HEK293 (cell line): ENCODE measurements at regions not wholly inside any gene's neighbourhood (a gene's known extent, or its start where the extent isn't known, plus 50 kb on each side); places are given as distances from the start of the nearest gene placed in this dataset.

Experiments used
- CTCF ChIA-PET: fragments of 350-600 bp; formaldehyde crosslinking; extraction: SDS; loops from one replicate; lab custom pipeline; 2021; ENCODE audit warnings: antibody characterized with exemption; lab: Yijun Ruan, JAX
- POLR2A ChIA-PET: fragments of 300-600 bp; formaldehyde crosslinking; extraction: SDS; loops from one replicate; lab custom pipeline; 2020; ENCODE audit warnings: antibody characterized with exemption, inconsistent platforms; lab: Yijun Ruan, JAX
- H3K27ac ChIP-seq: fragments of 200-500 bp; sonication (Bioruptor generic); 2 replicates; pipeline ENCODE4 v1.5.1; 2014; ENCODE audit warnings: low read depth, low read length, control low read depth, inconsistent platforms; ENCODE audit errors: extremely low read depth
- H3K36me3 ChIP-seq, 2 experiments: fragments of 200-500 bp in 1 of 2; sonication (Bioruptor generic) in 1 of 2; 1 replicate in 1 of 2; 2 replicates in 1 of 2; pipeline ENCODE4 v1.5.1; 2014 to 2017; ENCODE audit warnings: inconsistent platforms in 2 of 2, low read length in 2 of 2; ENCODE audit not compliant: control insufficient read depth in 2 of 2, insufficient read depth in 1 of 2
- H3K4me1 ChIP-seq: fragments of 200-500 bp; sonication (Bioruptor generic); 2 replicates; pipeline ENCODE4 v1.5.1; 2014; ENCODE audit warnings: mild to moderate bottlenecking, low read length, inconsistent platforms; ENCODE audit not compliant: control insufficient read depth, insufficient read depth
- H3K4me3 ChIP-seq: 2 replicates; pipeline ENCODE4 v1.5.1; 2011; ENCODE audit warnings: low read depth, mild to moderate bottlenecking, control low read depth, low read length, moderate library complexity
- H3K9me3 ChIP-seq: fragments of 200-500 bp; sonication (Bioruptor generic); 2 replicates; pipeline ENCODE4 v1.5.1; 2014; ENCODE audit warnings: low read depth, low read length, inconsistent platforms; ENCODE audit not compliant: control insufficient read depth, insufficient read depth
- RBAK ChIP-seq: fragments of 450-650 bp; formaldehyde crosslinking; IDR thresholded peaks from 2 replicates; pipeline ENCODE4 v1.5.1; 2016; ENCODE audit warnings: missing biosample characterization, missing genetic modification characterization
- SALL2 ChIP-seq: fragments of 450-650 bp; formaldehyde crosslinking; IDR thresholded peaks from 2 replicates; pipeline ENCODE4 v1.5.0; 2017; ENCODE audit warnings: missing biosample characterization, mild to moderate bottlenecking, missing genetic modification characterization, borderline replicate concordance
- SP7 ChIP-seq: fragments of 450-650 bp; formaldehyde crosslinking; IDR thresholded peaks from 2 replicates; pipeline ENCODE4 v1.5.1; 2016; ENCODE audit warnings: missing biosample characterization, missing genetic modification characterization
- TRIM28 ChIP-seq: IDR thresholded peaks from 2 replicates; pipeline ENCODE4 v1.6.1; 2011; ENCODE audit warnings: low read length, control low read depth, borderline replicate concordance
- ZFHX2 ChIP-seq: fragments of 450-650 bp; formaldehyde crosslinking; conservative IDR thresholded peaks from 2 replicates; pipeline ENCODE4 v1.5.1; 2016; ENCODE audit warnings: missing biosample characterization, missing genetic modification characterization
- ZNF114 ChIP-seq: fragments of 450-650 bp; formaldehyde crosslinking; IDR thresholded peaks from 2 replicates; pipeline ENCODE4 v1.5.0; 2017; ENCODE audit warnings: missing biosample characterization, missing genetic modification characterization
- ZNF157 ChIP-seq: fragments of 450-650 bp; formaldehyde crosslinking; IDR thresholded peaks from 2 replicates; pipeline ENCODE4 v1.5.1; 2016; ENCODE audit warnings: missing biosample characterization, missing genetic modification characterization
- ZNF2 ChIP-seq: fragments of 450-650 bp; formaldehyde crosslinking; IDR thresholded peaks from 2 replicates; pipeline ENCODE4 v1.5.1; 2016; ENCODE audit warnings: missing biosample characterization, missing genetic modification characterization
- ZNF214 ChIP-seq: fragments of 450-650 bp; formaldehyde crosslinking; IDR thresholded peaks from 2 replicates; pipeline ENCODE4 v1.5.1; 2017; ENCODE audit warnings: missing biosample characterization, mild to moderate bottlenecking, missing genetic modification characterization, borderline replicate concordance
- ZNF585B ChIP-seq: fragments of 450-650 bp; formaldehyde crosslinking; IDR thresholded peaks from 2 replicates; pipeline ENCODE4 v1.5.1; 2016; ENCODE audit warnings: missing biosample characterization, missing genetic modification characterization
- ZNF596 ChIP-seq: fragments of 450-650 bp; IDR thresholded peaks from 2 replicates; pipeline ENCODE4 v1.5.0; 2018; ENCODE audit warnings: missing biosample characterization, mild to moderate bottlenecking, missing genetic modification characterization, moderate library complexity
- ZNF654 ChIP-seq: fragments of 450-650 bp; formaldehyde crosslinking; IDR thresholded peaks from 2 replicates; pipeline ENCODE4 v1.5.1; 2016; ENCODE audit warnings: low read depth, missing biosample characterization, missing genetic modification characterization
- ZNF664 ChIP-seq: fragments of 450-650 bp; formaldehyde crosslinking; IDR thresholded peaks from 2 replicates; pipeline ENCODE4 v1.5.1; 2016; ENCODE audit warnings: missing biosample characterization, missing genetic modification characterization
- ZNF692 ChIP-seq: fragments of 450-650 bp; formaldehyde crosslinking; IDR thresholded peaks from 2 replicates; pipeline ENCODE4 v1.5.1; 2016; ENCODE audit warnings: missing biosample characterization, missing genetic modification characterization
- ZNF768 ChIP-seq: fragments of 450-650 bp; formaldehyde crosslinking; IDR thresholded peaks from 2 replicates; pipeline ENCODE4 v1.5.1; 2018; ENCODE audit warnings: missing biosample characterization, mild to moderate bottlenecking, missing genetic modification characterization
- ZNF776 ChIP-seq: fragments of 450-650 bp; formaldehyde crosslinking; IDR thresholded peaks from 2 replicates; pipeline ENCODE4 v1.5.0; 2017; ENCODE audit warnings: missing biosample characterization, missing genetic modification characterization, borderline replicate concordance

DNA sequence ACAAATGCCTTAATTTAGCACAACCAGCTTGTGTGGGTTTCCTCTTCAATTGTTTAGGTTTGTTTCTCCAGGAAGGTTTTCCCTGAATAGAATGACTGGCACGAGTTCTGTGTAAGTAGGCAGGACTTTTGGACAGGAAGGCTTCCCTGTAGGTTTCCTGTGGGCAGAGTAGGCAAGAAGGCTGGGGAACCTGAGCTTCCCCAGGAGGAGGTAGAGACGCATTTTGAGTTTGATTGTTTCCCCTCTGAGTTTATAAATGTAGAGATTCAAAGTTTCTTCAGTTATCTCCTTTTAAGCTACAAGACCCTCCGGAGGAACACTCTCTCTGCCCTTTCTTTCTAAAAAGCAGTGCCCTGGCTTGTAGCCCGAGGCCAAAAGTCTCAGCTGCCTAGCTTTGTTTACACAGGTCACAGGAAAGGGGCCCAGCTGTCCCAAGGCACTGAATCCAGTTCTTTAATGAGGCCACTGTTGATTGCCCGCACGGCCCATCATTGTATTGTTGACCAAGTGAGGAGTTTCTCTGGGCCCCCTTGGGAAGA, 66.6 kb upstream of the RDX start (continued):
- TF ChIP-seq ZNF692 (tag by site-specific recombination) (0 out of 2 replicates have a peak, but pooled peaks have one; percentile 44), ZNF214 (tag by site-specific recombination) (no peak), ZFHX2 (tag by site-specific recombination) (0 out of 2 replicates have a peak, but pooled peaks have one; percentile 30), TRIM28 (peak; percentile 58; the same call in 1 of the 2 replicates)

- ChIA-PET CTCF (interaction anchor here (0.6 to 3.2 kb wide), 7 partner anchors 10 to 415 kb away, joined by 3 to 55 read pairs (median 3); no protein-coding TSS in a partner anchor), POLR2A (no interaction called here)
- Histone ChIP-seq H3K4me3 (no peak overlapping the region), H3K4me1 (no peaks in the 10 kb centered on the region), H3K9me3 (no peaks in the 10 kb centered on the region), H3K36me3 (no peaks in the 10 kb centered on the region), H3K27ac (no peak overlapping the region)
- TF ChIP-seq TRIM28 = 0 out of 2 replicates have a peak, but pooled peaks have one; percentile 34
- TF ChIP-seq SALL2 (tag by site-specific recombination) = no peak
These were observed 63.5 kb upstream of the FDX1 start for GRCh38 chr11:110366291-110366690.

DNA sequence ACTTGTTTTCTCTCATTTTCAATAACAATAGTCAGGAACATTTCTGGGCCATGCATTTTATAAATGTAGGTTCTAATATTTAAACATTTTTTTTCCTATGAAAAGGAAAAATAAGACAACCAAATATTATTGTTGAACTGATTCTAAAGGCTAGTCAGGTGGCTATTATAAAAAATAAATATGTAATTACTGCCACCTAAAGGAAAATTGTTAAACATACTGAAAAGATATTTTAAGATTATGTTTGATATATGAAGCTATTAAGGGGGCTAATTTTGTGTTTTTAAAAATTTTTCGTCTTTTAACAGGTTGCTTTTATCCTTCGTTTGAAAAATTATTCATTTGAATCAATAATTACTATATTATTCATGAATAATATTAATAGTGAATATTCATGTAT, 62.2 kb upstream of the FDX1 start:
- no peaks in the 10 kb centered on the region for H3K9me3 ChIP-seq
- H3K4me1 ChIP-seq = no peaks in the 10 kb centered on the region
- CTCF ChIA-PET = interaction anchor here (0.6 to 3.2 kb wide), 15 partner anchors 8 to 308 kb away, joined by 3 to 55 read pairs (median 3); no protein-coding TSS in a partner anchor
- POLR2A ChIA-PET = interaction anchor here (1.2 to 1.3 kb wide), 2 partner anchors 62 to 166 kb away, joined by 3 to 6 read pairs; no protein-coding TSS in a partner anchor
- H3K27ac ChIP-seq = no peak overlapping the region
- TF ChIP-seq ZNF2 (no peak), ZNF654 (tag by site-specific recombination) (peak; percentile 30)
- TF ChIP-seq, all 188 proteins: peak for 1
- H3K36me3 ChIP-seq = no peaks in the 10 kb centered on the region
- no peak overlapping the region for H3K4me3 ChIP-seq

GRCh38 chr11:110371084-110371483, 58.7 kb upstream of the FDX1 start:
- Histone ChIP-seq H3K9me3 (no peaks in the 10 kb centered on the region), H3K27ac (no peak overlapping the region), H3K4me3 (no peak overlapping the region), H3K36me3 (no peaks in the 10 kb centered on the region), H3K4me1 (no peaks in the 10 kb centered on the region)
- TF ChIP-seq ZNF776 (tag by site-specific recombination) (no peak), SP7 (tag by site-specific recombination) (no peak), ZNF596 (tag by site-specific recombination) (no peak), RBAK (tag by site-specific recombination) (no peak), ZNF157 (no peak), SALL2 (tag by site-specific recombination) (no peak), ZNF114 (no peak), ZNF664 (tag by site-specific recombination) (no peak), ZNF768 (tag by site-specific recombination) (no peak), ZNF585B (no peak)
- CTCF ChIA-PET = interaction anchor here (1.4 kb wide), 1 partner anchor 170 kb away, joined by 8 read pairs; no protein-coding TSS in a partner anchor
- POLR2A ChIA-PET = no interaction called here
